ENCODE measurements at regions not wholly inside any gene's neighbourhood (a gene's known extent, or its start where the extent isn't known, plus 50 kb on each side); places are given as distances from the start of the nearest gene placed in this dataset.
"Not testable (repeated sequence)": the region's sequence is repeated elsewhere in the genome, so short reads cannot be mapped to it uniquely, and the experiment has no call there.

DNA sequence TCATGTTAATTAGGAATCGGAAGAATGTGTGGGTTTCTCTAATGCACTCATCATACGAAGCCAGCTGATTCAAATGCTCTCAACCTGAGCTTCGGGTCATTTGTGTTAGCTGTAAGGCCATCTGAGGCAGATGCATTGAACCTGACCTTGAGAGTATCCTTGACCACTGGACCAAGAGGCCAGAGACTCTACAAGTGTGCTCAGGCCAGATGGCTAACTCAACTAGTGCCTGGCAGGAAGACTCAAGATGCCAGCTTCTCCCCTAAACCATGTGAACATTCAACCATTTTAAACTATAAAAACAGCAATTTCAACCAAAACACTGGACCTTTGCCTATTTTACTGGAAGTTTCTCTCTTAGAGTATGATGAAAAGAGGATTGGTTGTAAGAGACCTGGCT, 168.6 kb upstream of the CDH4 start:
- no peak for DNase-seq

DNA sequence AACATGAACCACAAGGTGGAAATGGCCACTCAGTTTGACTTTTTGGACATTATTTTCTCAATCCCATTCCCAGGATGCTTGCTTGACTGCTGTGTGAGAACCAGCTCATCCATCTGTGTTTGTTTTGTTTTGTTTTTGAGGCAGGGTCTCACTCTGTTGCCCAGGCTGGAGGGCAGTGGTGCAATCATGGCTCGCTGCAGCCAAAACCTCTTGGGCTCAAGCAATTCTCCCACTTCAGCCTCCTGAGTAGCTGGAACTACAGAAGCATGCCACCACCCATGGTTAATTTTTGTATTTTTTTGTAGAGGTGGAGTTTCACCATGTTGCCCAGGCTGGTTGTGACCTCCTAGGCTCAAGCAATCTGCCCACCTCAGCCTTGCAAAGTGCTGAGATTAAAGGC, 166.0 kb upstream of the CDH4 start:
- DNase-seq = no peak

DNA sequence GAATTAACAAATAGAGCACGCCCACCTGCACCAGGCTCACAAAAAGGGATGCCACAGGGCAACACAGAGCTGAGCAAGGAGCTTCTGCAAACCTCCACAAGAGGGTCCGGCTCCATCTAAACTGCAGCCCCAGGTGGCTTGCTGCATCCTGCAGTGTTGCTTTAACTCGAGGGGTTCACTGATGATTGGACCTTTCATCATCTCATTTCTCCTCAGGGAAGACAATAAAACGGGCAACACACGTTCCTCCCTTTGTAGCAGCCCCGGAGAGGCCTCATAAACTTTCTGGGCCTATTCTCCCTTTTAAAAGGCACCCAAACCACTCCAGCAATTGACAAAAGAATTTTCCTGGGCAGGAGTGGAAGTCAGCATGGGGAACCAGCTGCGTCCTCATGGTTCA, 161.5 kb upstream of the CDH4 start:
- DNase-seq = no peak

DNA sequence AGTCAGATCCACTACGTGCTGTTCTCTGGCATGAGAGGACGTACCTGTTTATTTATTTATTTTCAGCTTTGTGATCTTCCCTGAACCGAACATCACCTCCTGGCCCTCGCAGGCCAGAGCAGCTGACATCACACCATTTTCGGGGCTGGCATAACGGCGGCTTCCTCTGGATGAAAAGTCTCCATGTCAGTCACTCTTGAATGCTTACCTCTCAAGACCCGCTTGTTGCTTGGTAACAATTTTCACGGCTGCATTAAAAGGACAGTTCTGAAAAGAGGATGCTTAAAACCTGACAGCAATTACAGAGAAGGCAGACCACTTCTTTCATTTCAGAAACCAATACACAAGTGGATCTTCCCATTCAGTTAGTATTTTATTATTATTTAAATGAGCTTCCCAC, 159.8 kb upstream of the CDH4 start:
- no peak for DNase-seq

DNA sequence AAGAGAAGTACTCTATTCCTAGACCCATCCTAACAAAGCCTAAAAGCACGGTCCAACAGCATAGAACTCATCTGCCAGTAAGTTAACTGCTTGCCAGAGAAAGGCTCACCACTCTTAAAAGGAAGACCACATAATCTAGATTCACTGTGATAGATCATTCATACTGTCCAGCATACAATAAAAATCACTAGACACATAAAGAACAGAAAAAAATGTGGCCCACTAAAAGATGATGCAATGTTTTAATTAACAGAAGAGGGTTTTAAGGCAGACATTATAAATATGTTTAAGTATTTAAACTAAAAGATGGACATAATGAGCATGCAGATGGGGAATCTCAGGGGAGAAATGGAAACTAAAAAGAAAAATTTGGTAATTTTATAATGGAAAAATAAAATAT, 157.5 kb upstream of the CDH4 start:
- DNase-seq = no peak

DNA sequence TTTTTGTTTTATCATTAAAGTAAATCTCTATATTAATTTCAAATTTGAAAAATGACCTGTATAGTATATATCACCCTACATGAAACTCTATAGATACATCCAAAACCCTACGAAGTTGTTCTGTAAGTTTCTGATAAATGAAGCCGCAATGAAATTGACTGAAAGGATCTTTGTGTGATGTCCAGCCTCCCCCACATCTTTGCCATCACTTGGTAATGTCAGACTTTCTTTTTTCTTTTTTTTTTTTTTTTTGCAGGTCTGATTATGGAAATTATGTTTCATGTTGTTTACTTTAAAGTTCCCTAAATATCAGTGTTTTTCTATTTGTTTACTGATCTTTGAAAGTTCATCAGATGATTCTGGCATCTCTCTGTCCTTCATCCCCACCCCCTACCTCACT, 155.6 kb upstream of the CDH4 start:
- DNase-seq = no peak

DNA sequence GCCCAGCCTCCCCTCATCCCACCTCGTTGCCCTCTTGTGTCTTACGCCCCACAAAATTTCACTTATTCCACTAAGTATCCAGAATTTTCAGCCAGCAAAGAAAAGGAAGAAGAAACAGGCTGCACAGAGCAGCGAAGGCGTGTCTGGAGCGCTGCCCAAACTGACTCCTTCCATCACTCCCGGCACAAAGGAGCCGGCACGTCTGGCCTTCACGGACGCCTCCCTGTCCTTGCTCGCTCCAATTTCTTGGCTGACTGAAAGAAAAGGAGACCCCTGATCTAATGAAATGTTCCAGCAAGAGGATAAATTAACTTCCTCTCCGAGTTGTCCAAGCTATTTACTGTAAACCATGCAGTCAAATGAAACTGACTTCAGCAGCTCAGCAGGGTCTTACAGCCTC, 152.3 kb upstream of the CDH4 start:
- no peak for DNase-seq

DNA sequence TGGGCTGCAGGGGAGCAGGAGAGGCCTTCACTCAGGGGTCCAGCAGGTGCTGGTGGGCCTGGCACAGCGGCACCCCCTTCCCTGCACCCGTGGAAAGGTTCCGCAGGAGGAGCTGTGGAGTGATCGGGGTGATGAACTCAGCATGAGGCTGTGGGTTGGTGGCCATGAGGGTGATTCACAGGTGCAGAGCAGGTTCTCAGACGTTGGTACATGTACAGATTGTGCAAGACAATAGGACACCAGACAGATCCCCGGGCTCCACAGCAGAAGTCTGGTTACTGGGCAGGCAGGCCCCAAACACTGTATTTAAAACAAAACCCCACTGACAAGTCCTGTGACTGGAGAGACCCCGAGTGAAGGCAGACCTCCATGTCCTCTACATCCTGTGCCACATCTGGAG, 151.6 kb upstream of the CDH4 start:
- no peak for DNase-seq

DNA sequence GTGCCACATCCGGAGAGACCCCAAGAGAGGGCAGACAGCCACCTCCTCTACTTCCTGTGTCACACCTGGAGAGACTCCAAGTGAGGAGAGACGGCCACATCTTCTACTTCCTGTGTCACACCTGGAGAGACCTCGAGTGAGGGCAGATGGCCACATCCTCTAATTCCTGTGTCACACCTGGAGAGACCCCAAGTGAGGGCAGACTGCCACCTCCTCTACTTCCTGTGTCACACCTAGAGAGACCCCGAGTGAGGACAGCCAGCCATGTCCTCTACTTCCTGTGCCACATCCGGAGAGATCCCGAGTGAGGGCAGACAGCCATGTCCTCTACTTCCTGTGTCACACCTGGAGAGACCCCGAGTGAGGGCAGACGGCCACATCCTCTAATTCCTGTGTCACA, 150.7 kb upstream of the CDH4 start:
- DNase-seq = not testable (repeated sequence)

DNA sequence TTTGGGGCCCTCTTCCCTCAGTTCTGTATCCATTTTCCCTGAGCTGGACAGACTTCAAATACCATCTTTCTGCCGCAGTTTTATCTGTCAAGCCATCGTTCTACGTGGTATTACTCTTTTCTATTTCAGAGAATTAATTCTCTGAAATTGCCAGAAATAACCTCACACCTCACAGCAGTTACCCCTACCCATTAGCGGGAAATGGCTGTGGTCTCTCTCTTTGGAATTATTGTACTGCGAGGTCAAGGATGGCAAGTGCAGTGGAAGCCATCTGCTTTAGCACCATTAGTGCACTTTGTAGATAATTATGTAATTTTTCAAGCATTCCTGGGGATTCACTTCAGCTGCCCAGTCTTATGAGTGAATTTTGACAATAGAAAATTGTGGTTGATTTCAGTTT, 147.8 kb upstream of the CDH4 start:
- no peak for DNase-seq

DNA sequence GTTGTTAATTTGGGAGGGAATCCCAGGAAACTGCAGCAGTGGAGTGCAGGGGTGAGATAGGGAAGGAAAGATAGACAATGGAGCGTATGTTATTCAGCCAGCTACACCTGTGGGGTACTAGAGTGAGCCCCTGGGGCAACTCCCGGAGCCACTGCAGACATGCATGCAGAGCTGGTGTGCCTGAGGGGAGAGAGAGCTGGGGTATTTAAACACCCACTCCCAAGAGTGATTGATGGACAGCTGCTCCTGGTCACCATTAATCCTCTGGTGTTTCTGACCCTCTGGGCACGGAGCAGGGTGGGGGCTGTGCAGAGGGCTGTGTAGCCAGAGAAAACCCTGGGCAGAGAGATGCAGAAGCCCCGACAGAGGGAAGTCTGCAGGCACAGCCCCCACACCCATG, 146.7 kb upstream of the CDH4 start:
- no peak for DNase-seq

DNA sequence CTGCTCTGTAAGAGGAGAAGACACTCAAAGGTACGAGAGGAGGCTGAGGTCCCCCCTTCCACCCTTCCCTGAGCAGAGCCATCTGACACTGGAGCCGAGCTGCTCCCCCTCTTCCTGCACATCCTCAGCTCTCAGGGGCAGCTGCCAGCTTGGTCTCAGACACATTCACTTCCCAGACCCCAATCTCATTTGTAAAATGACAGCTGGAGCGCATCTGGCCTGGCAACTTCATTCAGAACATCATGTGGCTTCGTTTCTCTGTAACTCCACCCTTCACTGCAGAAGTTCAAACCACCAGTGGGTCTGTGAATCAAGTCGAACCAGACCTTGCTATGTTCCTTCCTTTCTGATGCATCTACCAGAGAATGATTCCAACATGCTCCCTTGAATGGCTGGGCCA, 145.6 kb upstream of the CDH4 start:
- DNase-seq = no peak

DNA sequence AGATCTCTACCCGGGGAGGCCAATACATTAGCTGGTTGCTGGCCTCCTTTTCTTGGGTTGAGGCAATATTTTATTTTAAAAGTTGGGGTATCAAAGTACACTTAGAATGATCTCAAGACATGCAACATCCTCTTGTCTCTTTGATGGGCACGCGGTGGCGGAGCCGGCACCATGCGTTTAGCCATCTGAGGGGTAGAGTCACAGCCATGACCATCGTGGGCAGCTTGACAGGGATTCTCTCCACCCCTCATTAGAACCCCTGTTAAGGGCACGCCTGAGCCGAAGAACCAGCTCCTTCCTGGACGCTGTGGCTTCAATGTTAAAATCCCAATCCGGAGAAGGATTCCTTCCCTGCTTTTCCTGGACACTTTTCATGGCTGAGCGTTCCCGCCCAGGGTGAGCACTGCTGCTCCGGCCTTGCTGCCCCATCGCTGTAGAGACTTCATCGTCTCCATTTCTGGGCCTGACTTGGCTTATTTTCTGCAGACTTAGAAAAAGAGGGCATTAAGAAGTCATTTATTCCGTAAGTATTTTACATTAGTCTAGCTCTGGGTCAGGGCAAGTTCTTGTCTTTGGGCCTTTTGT, 142.7 kb upstream of the CDH4 start:
- no peak for DNase-seq

DNA sequence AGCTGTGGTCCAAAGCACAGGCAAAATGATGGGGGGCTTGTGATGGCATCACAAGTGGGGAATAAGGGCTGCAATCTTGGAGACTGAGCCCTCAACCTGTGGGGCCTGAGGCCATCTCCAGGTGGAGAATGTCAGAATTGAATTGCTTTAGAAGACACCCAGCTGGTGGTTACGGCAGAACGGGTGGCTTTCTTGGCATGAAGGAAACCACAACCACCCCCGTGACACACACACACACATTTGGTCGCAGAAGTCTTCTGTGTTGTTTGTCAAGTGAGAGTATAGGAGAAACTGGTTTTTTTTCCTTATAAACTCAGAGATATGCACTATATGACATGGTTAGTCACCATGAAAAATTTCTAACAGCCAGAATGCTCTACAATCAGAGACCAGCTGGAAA, 139.5 kb upstream of the CDH4 start:
- no peak for DNase-seq

DNA sequence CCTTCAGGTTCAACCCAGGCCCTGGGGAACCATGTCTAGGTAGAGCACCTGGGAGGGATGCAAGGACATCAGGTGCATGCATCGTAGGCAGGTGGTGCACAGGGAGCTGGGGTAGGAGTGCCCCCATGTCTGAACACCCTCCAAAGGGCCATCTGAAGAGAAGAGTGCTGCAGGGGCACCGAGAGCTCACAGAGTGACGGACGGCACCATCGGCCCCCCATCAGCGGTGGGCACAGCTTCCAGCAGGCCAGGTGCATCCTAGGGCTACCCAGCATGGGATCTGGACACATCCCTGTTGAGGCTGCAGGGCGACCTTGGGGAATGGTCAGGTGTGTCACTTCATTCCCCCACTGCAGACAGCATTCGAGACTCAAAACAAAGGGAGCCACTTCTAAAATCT, 138.3 kb upstream of the CDH4 start:
- DNase-seq = no peak

DNA sequence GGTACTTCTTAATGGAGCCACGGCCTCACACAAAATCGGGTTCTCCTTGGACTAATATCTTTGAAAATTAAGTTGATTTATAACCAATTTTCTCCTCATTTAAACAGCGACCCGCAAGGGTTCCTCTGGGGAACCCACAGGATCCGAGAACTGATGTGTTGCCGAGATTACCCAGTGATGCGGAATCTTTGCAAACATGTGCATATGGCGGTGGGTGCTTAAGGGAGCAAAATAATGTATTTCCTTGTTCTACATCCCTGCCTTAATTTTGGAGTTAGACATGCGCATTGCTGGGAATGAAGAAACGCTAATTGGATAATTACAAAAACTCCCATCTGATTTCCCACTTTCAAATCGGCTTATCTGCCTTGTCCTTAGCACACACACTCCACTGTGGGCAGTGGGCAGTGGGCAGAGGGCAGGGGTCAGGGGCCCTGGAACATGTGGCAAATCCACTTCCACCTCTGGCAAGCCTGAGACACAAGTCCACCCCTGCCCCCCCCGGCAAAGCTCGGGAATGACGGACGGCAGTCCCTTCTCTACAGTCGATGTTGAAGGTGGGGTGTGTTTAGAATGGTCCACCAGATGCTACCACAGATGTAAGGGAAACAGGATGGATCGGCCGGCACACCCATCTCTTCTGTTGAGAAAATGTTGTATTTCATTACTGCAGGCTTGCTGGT, 137.4 kb upstream of the CDH4 start:
- no peak for DNase-seq

DNA sequence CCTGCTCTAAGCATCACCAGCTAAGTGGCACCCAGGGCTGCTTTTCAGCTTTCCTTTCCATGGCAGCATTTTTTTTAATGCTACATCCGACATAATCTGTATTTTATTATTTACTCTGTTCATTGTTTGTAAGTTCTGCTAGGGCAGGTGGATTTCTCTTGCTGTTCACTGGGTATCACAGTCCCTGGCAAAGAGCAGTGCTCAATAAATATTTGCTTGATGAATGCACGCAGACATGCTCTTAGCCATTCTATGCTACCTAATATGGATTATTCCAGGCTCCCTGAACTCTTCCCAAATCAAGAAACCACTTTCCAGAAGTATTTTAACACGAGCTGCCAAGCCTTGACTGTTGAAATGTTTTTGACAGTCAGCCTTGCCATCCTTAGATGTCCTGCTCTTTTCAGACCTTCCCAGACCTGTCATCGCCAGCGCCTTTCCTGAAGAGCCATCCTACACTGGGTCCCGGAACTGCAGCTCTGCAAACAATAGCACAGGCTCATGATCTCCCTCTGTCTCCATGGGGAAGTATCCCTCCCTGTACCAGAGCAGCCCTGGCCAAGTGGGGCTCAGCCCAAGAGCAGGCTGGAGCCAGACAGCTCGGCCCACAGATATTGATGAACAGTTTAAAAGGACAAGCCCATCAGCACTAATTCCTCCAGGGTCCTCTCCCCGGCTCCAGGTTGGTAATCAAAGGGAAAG, 136.5 kb upstream of the CDH4 start:
- DNase-seq = peak; percentile 16

DNA sequence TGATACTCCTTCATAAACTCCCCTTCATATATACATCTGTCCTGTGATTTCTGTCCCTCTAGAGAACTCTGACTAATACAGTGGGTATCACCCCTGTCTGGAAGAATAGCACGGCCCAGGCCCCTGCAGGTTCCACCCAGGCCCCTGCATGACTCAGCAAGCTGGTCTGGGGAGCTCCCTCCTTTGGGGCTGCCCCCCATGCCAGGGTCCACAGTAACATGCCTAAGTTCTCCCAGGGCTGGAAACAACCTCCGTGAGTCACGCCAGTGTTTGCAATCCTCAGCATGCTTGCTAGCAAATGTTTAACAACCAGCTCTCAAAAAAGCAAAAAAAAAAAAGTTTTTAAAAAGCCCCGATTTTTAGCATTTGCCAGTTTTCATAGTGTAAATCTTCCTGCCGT, 134.3 kb upstream of the CDH4 start:
- DNase-seq = no peak

DNA sequence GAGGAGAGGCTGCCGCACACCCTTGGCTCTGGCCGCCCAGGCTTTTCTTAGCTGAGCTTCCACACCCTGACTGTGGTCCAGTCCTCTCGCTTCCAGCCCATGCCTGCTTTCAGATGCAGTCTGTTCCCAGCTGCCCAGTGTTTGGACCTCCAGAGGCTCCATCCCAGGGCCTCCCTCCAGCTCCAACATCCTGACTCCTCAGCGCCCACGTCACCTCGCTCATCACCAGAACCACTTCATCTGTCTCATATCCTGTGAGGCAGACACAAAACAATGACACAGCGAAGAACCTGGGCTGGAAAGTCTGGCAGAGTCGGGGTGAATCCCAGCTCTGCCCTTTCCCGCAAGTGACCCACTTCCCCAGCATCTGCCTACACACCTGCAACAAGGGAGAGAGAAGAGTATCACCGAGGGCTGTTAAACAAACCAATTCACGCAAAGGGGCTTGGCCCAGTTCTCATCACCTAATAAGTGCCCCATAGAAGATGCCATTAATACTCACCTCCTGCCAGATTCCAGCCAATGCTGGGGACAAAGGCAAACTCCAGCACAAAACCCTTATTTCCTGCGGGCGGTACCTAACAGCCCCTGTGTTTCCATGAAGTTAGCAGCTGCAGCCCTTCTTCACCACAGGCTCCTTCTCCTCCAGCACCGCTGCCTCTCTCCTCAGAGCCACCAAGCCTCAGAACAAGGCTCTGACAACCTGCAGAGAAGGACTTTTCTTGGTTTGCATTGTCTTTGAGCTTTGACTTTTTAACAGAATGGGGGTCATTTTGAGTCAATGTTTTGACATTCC, 133.4 kb upstream of the CDH4 start:
- DNase-seq = no peak

DNA sequence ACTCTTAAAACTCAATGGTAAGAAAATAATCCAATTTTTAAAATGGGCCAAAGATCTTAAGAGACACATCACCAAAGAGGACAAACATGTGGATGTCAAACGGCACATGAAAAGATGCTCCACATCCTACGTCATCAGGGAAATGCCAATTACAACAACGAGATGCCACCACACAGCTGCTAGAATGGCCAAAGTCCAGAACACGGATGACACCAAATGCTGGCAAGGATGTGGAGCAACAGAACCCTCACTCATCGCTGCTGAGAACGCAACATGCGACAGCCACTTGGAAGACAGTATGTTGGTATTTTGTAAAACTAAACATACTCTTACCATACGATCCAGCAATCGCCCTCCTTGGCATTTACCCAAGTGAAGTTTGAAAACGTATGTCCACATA, 132.8 kb upstream of the CDH4 start:
- no peak for DNase-seq

DNA sequence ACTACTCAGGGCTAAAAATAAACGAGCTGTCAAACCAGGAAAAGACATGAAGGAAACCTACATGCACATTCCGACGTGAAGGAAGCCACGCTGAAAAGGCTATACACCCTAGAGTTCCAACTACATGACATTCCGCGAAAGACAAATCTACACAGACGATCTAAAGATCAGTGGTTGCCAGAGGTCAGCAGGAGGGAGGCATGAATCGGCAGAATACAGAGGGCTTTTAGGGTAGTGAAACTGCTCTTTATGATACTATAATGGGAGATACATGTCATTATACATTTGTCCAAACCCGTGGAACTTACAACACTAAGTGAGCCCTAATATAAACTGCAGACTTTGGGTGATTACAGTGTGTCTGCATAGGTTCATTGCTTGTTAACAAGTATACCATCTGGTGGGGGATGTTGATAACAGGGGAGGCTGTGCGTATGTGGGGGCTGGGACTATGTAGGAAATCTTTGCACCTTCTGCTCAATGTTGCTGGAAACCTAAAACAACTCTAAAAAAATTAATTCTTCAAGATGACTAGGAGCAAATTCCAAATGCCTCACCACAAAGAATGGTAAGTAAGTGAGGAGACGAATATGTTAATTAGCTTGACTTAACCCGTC, 132.2 kb upstream of the CDH4 start:
- DNase-seq = no peak

DNA sequence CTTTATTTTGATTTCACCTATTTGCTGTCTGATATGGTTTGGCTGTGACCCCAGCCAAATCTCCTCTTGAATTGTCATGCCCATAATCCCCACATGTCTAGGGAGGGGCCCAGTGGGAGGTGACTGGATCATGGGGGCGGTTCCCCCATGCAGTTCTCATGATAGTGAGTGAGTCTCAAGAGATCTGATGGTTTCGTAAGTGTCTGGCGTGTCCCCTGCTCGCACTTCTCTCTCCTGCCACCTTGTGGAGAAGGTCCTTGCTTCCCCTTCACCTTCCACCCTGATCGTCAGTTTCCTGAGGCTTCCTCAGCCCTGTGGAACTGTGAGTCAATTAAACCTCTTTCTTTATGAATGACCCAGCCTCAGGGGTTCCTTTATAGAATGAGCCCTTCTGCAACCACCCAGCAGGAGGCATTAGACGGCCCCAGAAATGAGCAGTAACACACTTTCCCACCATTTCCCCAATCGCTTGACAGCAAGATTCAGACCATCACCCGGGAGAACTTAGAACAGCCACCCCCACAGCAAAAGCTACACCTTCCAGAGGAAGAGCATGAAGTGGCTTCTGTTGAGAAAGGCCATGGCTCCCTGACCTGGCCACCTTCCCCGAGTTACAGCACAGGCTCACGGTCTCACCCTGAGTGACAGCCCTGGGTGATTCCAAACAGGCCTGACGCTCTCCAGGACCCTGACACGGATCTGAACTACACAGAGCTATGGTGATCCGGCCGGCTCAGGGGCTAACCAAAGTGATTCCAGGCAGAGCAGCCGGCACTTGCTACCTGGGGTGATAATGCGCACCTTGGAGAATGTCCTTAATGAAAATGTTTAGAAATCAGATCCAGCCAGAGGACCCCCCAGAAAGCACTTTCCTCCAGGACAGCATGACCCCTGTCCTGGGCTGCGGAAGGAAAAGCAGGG, 131.2 kb upstream of the CDH4 start:
- peak; percentile 51 for DNase-seq
